ENCODE measurements at regions not wholly inside any gene's neighbourhood (a gene's known extent, or its start where the extent isn't known, plus 50 kb on each side); places are given as distances from the start of the nearest gene placed in this dataset.

- TF ChIP-seq CTCF (IDR thresholded peaks at IDR 0.05; ENCODE audit: insufficient read depth, low read length, poor library complexity, severe bottlenecking) (no peak), EZH2phosphoT487 (conservative IDR thresholded peaks at IDR 0.05; ENCODE audit: low read length) (no peak)
- no peak overlapping the region for H3K4me3 ChIP-seq (ENCODE audit: insufficient read depth, low read length, poor library complexity, severe bottlenecking)
- no peaks in the 10 kb centered on the region for H4K20me1 ChIP-seq (ENCODE audit: low read depth, low read length)
- no peak overlapping the region for H2AFZ ChIP-seq (ENCODE audit: low read depth, low read length, severe bottlenecking)
- H3K36me3 ChIP-seq (ENCODE audit: low read length): no peaks in the 10 kb centered on the region
- no peak overlapping the region for H3K9ac ChIP-seq (ENCODE audit: low read length)
- H3K9me3 ChIP-seq (ENCODE audit: insufficient read depth, low read length): peaks cover 18% of the 10 kb centered on the region; the same call in 1 of the 2 replicates
- H3K79me2 ChIP-seq (ENCODE audit: insufficient read depth, low read length): no peaks in the 10 kb centered on the region
- no peak overlapping the region for H3K27ac ChIP-seq (ENCODE audit: low read depth, low read length)
- H3K4me2 ChIP-seq (ENCODE audit: low read depth, low read length, poor library complexity, severe bottlenecking): no peak overlapping the region
- H3F3A ChIP-seq (ENCODE audit: insufficient read depth): no peaks in the 10 kb centered on the region
- H3K27me3 ChIP-seq (ENCODE audit: low read length): peaks cover 3% of the 10 kb centered on the region; the same call in 1 of the 2 replicates
- no peaks in the 10 kb centered on the region for H3K9me2 ChIP-seq (replicated peaks; ENCODE audit: insufficient read depth, low read length)
Observed at GRCh38 chr22:47439643-47440265, 677.3 kb downstream of the TBC1D22A start.

DNA sequence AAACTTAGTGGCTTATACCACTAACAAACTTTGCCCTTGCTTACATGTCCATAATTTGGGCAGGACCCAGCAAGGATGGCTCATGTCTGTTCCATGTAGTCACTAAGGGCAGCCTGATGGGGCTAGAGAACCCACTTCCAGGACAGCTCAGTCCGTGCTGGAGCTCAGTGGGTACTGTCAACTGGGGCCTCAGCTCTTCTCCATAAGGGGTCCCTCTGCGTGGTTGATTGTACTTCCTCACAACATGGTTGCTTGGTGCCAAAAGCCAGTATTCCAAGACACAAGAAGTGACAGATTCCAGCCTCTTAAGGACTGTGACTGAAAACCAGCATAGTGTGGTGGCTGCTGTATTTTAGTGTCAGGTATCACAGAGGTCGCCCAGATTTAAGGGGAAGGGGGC lies 675.2 kb downstream of the TBC1D22A start:
- peaks cover 3% of the 10 kb centered on the region; the same call in 1 of the 2 replicates for H3K27me3 ChIP-seq (ENCODE audit: low read length)
- no peak overlapping the region for H3K4me3 ChIP-seq (ENCODE audit: insufficient read depth, low read length, poor library complexity, severe bottlenecking)
- TF ChIP-seq EZH2phosphoT487 (conservative IDR thresholded peaks at IDR 0.05; ENCODE audit: low read length) (no peak), CTCF (IDR thresholded peaks at IDR 0.05; ENCODE audit: insufficient read depth, low read length, poor library complexity, severe bottlenecking) (no peak)
- no peak overlapping the region for H3K27ac ChIP-seq (ENCODE audit: low read depth, low read length)
- H3K9me3 ChIP-seq (ENCODE audit: insufficient read depth, low read length): peaks cover 18% of the 10 kb centered on the region; the same call in 1 of the 2 replicates
- no peaks in the 10 kb centered on the region for H3K36me3 ChIP-seq (ENCODE audit: low read length)
- no peak overlapping the region for H3K4me2 ChIP-seq (ENCODE audit: low read depth, low read length, poor library complexity, severe bottlenecking)
- no peaks in the 10 kb centered on the region for H3K79me2 ChIP-seq (ENCODE audit: insufficient read depth, low read length)
- no peak overlapping the region for H3K9ac ChIP-seq (ENCODE audit: low read length)
- no peaks in the 10 kb centered on the region for H3K9me2 ChIP-seq (replicated peaks; ENCODE audit: insufficient read depth, low read length)
- no peaks in the 10 kb centered on the region for H3F3A ChIP-seq (ENCODE audit: insufficient read depth)
- no peaks in the 10 kb centered on the region for H4K20me1 ChIP-seq (ENCODE audit: low read depth, low read length)
- H2AFZ ChIP-seq (ENCODE audit: low read depth, low read length, severe bottlenecking): no peak overlapping the region

- no peak overlapping the region for H3K4me3 ChIP-seq (ENCODE audit: insufficient read depth, low read length, poor library complexity, severe bottlenecking)
- H3K9me2 ChIP-seq (replicated peaks; ENCODE audit: insufficient read depth, low read length): no peaks in the 10 kb centered on the region
- no peaks in the 10 kb centered on the region for H3K79me2 ChIP-seq (ENCODE audit: insufficient read depth, low read length)
- no peak for TF ChIP-seq EZH2phosphoT487 (conservative IDR thresholded peaks at IDR 0.05; ENCODE audit: low read length)
- TF ChIP-seq CTCF (IDR thresholded peaks at IDR 0.05; ENCODE audit: insufficient read depth, low read length, poor library complexity, severe bottlenecking): no peak
- no peak overlapping the region for H3K27ac ChIP-seq (ENCODE audit: low read depth, low read length)
- no peaks in the 10 kb centered on the region for H4K20me1 ChIP-seq (ENCODE audit: low read depth, low read length)
- H2AFZ ChIP-seq (ENCODE audit: low read depth, low read length, severe bottlenecking): no peak overlapping the region
- no peak overlapping the region for H3K9ac ChIP-seq (ENCODE audit: low read length)
- H3K9me3 ChIP-seq (ENCODE audit: insufficient read depth, low read length): peaks cover 13% of the 10 kb centered on the region; the same call in 1 of the 2 replicates
- no peaks in the 10 kb centered on the region for H3K36me3 ChIP-seq (ENCODE audit: low read length)
- peaks cover 3% of the 10 kb centered on the region; the same call in 1 of the 2 replicates for H3K27me3 ChIP-seq (ENCODE audit: low read length)
- H3K4me2 ChIP-seq (ENCODE audit: low read depth, low read length, poor library complexity, severe bottlenecking): no peak overlapping the region
- H3F3A ChIP-seq (ENCODE audit: insufficient read depth): no peaks in the 10 kb centered on the region
Observed at GRCh38 chr22:47437110-47437509, 674.7 kb downstream of the TBC1D22A start.
